ENCODE measurements at regions not wholly inside any gene's neighbourhood (a gene's known extent, or its start where the extent isn't known, plus 50 kb on each side); places are given as distances from the start of the nearest gene placed in this dataset.

- DNase-seq (ENCODE audit: low read depth, low spot score) = no peak
Measured at GRCh38 chr1:226490426-226490809, 58.1 kb upstream of the STUM start.

GRCh38 chr1:226491093-226491850 lies 57.3 kb upstream of the STUM start:
- DNase-seq (ENCODE audit: low read depth, low spot score) = no peak

- DNase-seq (ENCODE audit: low read depth, low spot score) = no peak
Measured at GRCh38 chr1:226492426-226493137, 56.0 kb upstream of the STUM start.

GRCh38 chr1:226494092-226494609 lies 54.4 kb upstream of the STUM start:
- no peak for DNase-seq (ENCODE audit: low read depth, low spot score)

- DNase-seq (ENCODE audit: low read depth, low spot score) = no peak
Measured at GRCh38 chr1:226495716-226496115, 52.8 kb upstream of the STUM start.

GRCh38 chr1:226496453-226497015 lies 52.0 kb upstream of the STUM start:
- DNase-seq (ENCODE audit: low read depth, low spot score) = peak; percentile 89

GRCh38 chr1:226497276-226497833 lies 51.2 kb upstream of the STUM start:
- DNase-seq (ENCODE audit: low read depth, low spot score) = no peak

- DNase-seq (ENCODE audit: low read depth, low spot score) = no peak
Measured at GRCh38 chr1:226497991-226498639, 50.4 kb upstream of the STUM start.

GRCh38 chr1:226498640-226499008 lies 49.9 kb upstream of the STUM start:
- DNase-seq (ENCODE audit: low read depth, low spot score) = peak; percentile 30

Data from ELF-1 (cell line).